SK-N-SH (cell line): ENCODE measurements at regions not wholly inside any gene's neighbourhood (a gene's known extent, or its start where the extent isn't known, plus 50 kb on each side); places are given as distances from the start of the nearest gene placed in this dataset.

Source experiments
- CTCF ChIA-PET: fragments of 300-600, 350-600 bp; formaldehyde crosslinking; extraction: SDS; loops from one replicate; lab custom pipeline; 2021; lab: Yijun Ruan, JAX
- POLR2A ChIA-PET: fragments of 350-600 bp; sonication (Branson Sonifier 250); formaldehyde crosslinking; extraction: SDS; loops from one replicate; lab custom pipeline; 2020; ENCODE audit warnings: antibody characterized with exemption, inconsistent platforms; lab: Yijun Ruan, JAX
- DNase-seq: peaks from one replicate; pipeline ENCODE4 v3.0.0; 2012
- H2AFZ ChIP-seq: fragments of 200-600 bp; sonication (generic); 2 replicates; pipeline ENCODE4 v1.8.1; 2016; ENCODE audit warnings: antibody characterized with exemption, mild to moderate bottlenecking, low read depth
- H3F3A ChIP-seq: fragments of 200-600 bp; sonication (generic); replicated peaks from 2 replicates; pipeline ENCODE3; 2016; ENCODE audit warnings: antibody characterized with exemption, mild to moderate bottlenecking; ENCODE audit not compliant: insufficient read depth
- H3K27ac ChIP-seq, 2 experiments: fragments of 200-500 bp in 1 of 2; fragments of 200-600 bp in 1 of 2; sonication (Bioruptor generic) in 1 of 2; sonication (generic), shearing (Covaris generic) in 1 of 2; 2 replicates each; pipeline versions ENCODE4 v1.5.1 to v1.6.1; 2014 to 2016; ENCODE audit warnings: low read depth in 2 of 2, inconsistent platforms in 1 of 2, low read length in 1 of 2, mild to moderate bottlenecking in 1 of 2, mixed read lengths in 1 of 2
- H3K27me3 ChIP-seq: fragments of 200-600 bp; sonication (generic), shearing (Covaris generic); 2 replicates; pipeline ENCODE4 v1.6.1; 2016; ENCODE audit warnings: mixed run types; ENCODE audit not compliant: insufficient read depth
- H3K36me3 ChIP-seq, 2 experiments: fragments of 200-500 bp in 1 of 2; fragments of 200-600 bp in 1 of 2; sonication (Bioruptor generic) in 1 of 2; sonication (generic) in 1 of 2; replicated peaks in 1 of 2; 2 replicates each; pipeline versions ENCODE3 to v1.5.1; 2014 to 2016; ENCODE audit warnings: low read length in 1 of 2, mild to moderate bottlenecking in 1 of 2; ENCODE audit not compliant: insufficient read depth in 2 of 2, control insufficient read depth in 1 of 2
- H3K4me1 ChIP-seq, 2 experiments: fragments of 200-500 bp in 1 of 2; fragments of 200-600 bp in 1 of 2; sonication (Bioruptor generic) in 1 of 2; sonication (generic), shearing (Covaris generic) in 1 of 2; 2 replicates each; pipeline versions ENCODE4 v1.5.1 to v1.6.1; 2014 to 2016; ENCODE audit warnings: low read depth in 1 of 2, low read length in 1 of 2, mixed run types in 1 of 2; ENCODE audit not compliant: insufficient read depth in 2 of 2, control insufficient read depth in 1 of 2
- H3K4me2 ChIP-seq: fragments of 200-600 bp; sonication (generic), shearing (Covaris generic); 2 replicates; pipeline ENCODE4 v1.6.1; 2017; ENCODE audit warnings: mixed run types
- H3K4me3 ChIP-seq, 2 experiments: fragments of 200-500 bp in 1 of 2; fragments of 200-600 bp in 1 of 2; sonication (Bioruptor generic) in 1 of 2; sonication (generic), shearing (Covaris generic) in 1 of 2; 2 replicates each; pipeline versions ENCODE4 v1.5.1 to v1.8.1; 2014 to 2016; ENCODE audit warnings: low read depth in 2 of 2, inconsistent platforms in 1 of 2, low read length in 1 of 2, mild to moderate bottlenecking in 1 of 2, mixed read lengths in 1 of 2, moderate library complexity in 1 of 2
- H3K79me2 ChIP-seq: fragments of 200-600 bp; sonication (generic); 2 replicates; pipeline ENCODE4 v1.8.1; 2017; ENCODE audit warnings: mild to moderate bottlenecking; ENCODE audit not compliant: insufficient read depth
- H3K9ac ChIP-seq: fragments of 200-600 bp; sonication (generic); 2 replicates; pipeline ENCODE4 v1.6.1; 2017; ENCODE audit warnings: mixed run types
- H3K9me2 ChIP-seq: fragments of 200-600 bp; sonication (generic); 2 replicates; pipeline ENCODE4 v1.6.1; 2017; ENCODE audit warnings: mixed run types
- H3K9me3 ChIP-seq: fragments of 200-600 bp; sonication (generic); 2 replicates; pipeline ENCODE4 v1.6.1; 2017; ENCODE audit warnings: mixed run types, mild to moderate bottlenecking, moderate library complexity
- H4K20me1 ChIP-seq: fragments of 200-600 bp; sonication (generic); 2 replicates; pipeline ENCODE4 v1.6.1; 2017; ENCODE audit warnings: mild to moderate bottlenecking, mixed run types; ENCODE audit not compliant: insufficient read depth
- CHD2 ChIP-seq: fragments of 150-350 bp; IDR thresholded peaks from 2 replicates; pipeline ENCODE4 v1.6.1; 2018; ENCODE audit warnings: low read length; ENCODE audit not compliant: partially characterized antibody
- EZH2phosphoT487 ChIP-seq: fragments of 200-600 bp; sonication (generic); IDR thresholded peaks from 2 replicates; pipeline ENCODE4 v1.6.1; 2017; ENCODE audit warnings: low read depth, mixed run types, mild to moderate bottlenecking, antibody characterized with exemption, moderate library complexity, borderline replicate concordance
- FOSL2 ChIP-seq: IDR thresholded peaks from 2 replicates; pipeline ENCODE4 v1.4.0; 2012; ENCODE audit warnings: low read depth, mild to moderate bottlenecking, moderate library complexity, borderline replicate concordance
- FOXM1 ChIP-seq: IDR thresholded peaks from 2 replicates; pipeline ENCODE4 v1.4.0; 2012; ENCODE audit warnings: low read depth, mild to moderate bottlenecking
- MXI1 ChIP-seq: IDR thresholded peaks from 2 replicates; pipeline ENCODE4 v1.6.1; 2012; ENCODE audit warnings: mild to moderate bottlenecking, low read depth, low read length, improper control_type of control experiment
- POLR2AphosphoS5 ChIP-seq: IDR thresholded peaks from 2 replicates; pipeline ENCODE4 v1.6.1; 2012; ENCODE audit warnings: low read depth, low read length
- RAD21 ChIP-seq: IDR thresholded peaks from 2 replicates; pipeline ENCODE4 v1.6.1; 2012; ENCODE audit warnings: mild to moderate bottlenecking, low read length
- RXRA ChIP-seq: IDR thresholded peaks from 2 replicates; pipeline ENCODE4 v1.4.0; 2012; ENCODE audit warnings: low read depth, mild to moderate bottlenecking, borderline replicate concordance
- SIN3A ChIP-seq: IDR thresholded peaks from 2 replicates; pipeline ENCODE4 v1.6.1; 2012; ENCODE audit warnings: low read depth, mild to moderate bottlenecking, low read length, moderate library complexity, borderline replicate concordance
- SMC3 ChIP-seq: IDR thresholded peaks from 2 replicates; pipeline ENCODE4 v1.6.1; 2012; ENCODE audit warnings: low read depth, low read length, improper control_type of control experiment
- TAF1 ChIP-seq: IDR thresholded peaks from 2 replicates; pipeline ENCODE4 v1.6.1; 2012; ENCODE audit warnings: low read depth, mild to moderate bottlenecking, low read length, moderate library complexity, borderline replicate concordance
- TCF12 ChIP-seq: IDR thresholded peaks from 2 replicates; pipeline ENCODE4 v1.4.0; 2012
- WGBS: methylation state at CpG from one replicate; pipeline ENCODE4 v1.1.6; 2017; ENCODE audit warnings: low lambda C conversion rate; 5-methylcytosine and 5-hydroxymethylcytosine counted together
- TF ChIP-seq, protein P1 (sequence below): fragments of 200-600 bp; sonication (generic); IDR thresholded peaks from 2 replicates; pipeline ENCODE4 v1.6.1; 2017; ENCODE audit warnings: antibody characterized with exemption, mild to moderate bottlenecking, moderate library complexity
- TF ChIP-seq, protein P2 (sequence below): fragments of 150-350 bp; IDR thresholded peaks from 2 replicates; pipeline ENCODE4 v1.6.1; 2017; ENCODE audit warnings: antibody characterized with exemption, low read length, low read depth, borderline replicate concordance
- TF ChIP-seq, protein P3 (sequence below): IDR thresholded peaks from 2 replicates; pipeline ENCODE4; 2012
- TF ChIP-seq, protein P4 (sequence below): IDR thresholded peaks from 2 replicates; pipeline ENCODE4 v1.6.1; 2012; ENCODE audit warnings: mild to moderate bottlenecking, low read depth, low read length, moderate library complexity
- TF ChIP-seq, protein P5 (sequence below): IDR thresholded peaks from 2 replicates; pipeline ENCODE4 v1.4.0; 2012; ENCODE audit warnings: low read depth, borderline replicate concordance

DNA sequence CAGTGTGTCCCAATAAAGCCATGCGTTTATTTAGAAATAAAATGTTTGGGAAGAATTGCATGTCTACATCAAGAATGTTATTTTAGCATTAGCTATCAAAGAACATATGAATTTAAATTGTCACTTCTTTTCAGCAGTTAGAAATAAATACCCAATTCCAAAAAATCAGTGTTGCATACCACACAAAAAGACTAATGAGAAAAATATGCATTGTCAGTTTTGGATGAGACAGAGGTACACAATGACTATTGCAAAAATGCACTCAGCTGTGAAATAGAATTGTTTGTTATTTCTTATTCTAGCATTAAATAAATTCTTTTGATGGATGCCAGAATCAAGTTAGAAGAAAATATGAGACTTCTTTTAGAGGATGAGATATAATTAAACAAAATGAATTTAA is 833.9 kb downstream of the SLITRK1 start (continued):
- TF ChIP-seq, protein P1, sequence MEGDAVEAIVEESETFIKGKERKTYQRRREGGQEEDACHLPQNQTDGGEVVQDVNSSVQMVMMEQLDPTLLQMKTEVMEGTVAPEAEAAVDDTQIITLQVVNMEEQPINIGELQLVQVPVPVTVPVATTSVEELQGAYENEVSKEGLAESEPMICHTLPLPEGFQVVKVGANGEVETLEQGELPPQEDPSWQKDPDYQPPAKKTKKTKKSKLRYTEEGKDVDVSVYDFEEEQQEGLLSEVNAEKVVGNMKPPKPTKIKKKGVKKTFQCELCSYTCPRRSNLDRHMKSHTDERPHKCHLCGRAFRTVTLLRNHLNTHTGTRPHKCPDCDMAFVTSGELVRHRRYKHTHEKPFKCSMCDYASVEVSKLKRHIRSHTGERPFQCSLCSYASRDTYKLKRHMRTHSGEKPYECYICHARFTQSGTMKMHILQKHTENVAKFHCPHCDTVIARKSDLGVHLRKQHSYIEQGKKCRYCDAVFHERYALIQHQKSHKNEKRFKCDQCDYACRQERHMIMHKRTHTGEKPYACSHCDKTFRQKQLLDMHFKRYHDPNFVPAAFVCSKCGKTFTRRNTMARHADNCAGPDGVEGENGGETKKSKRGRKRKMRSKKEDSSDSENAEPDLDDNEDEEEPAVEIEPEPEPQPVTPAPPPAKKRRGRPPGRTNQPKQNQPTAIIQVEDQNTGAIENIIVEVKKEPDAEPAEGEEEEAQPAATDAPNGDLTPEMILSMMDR: no peak
- TF ChIP-seq SIN3A (no peak), TCF12 (no peak), CHD2 (no peak), POLR2AphosphoS5 (no peak), FOXM1 (no peak)
- TF ChIP-seq, all 33 proteins: peak for 0

DNA sequence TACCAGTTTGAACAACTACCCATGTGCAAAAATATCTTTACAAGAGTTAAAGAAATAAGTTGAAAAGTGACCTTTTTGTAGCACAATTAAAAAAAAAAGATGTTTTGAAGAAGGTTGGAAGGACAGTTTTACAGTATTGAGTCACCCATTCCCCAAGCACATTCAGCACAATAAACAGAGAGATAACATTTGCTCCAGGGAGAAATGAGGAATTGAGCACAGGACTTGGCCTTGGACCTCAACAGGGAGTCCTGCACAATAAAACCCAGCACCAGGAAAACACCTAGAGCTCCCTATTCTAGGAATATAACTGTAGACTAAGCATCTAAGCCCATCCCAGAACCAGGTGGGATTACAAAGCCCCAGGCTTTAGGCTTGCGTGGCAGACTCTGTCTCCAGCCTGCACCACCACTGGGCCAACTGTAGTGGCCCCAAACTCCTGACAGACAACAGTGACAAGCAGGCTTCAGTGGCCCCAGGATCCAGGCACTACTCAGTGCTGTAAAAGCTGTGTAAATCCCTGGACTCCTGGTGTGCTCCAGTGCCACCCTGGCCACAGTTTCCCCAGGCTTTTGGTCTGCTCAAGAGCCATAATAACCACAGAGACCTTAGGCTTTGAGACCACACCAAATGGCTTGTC is 857.2 kb downstream of the SLITRK1 start:
- no peak for DNase-seq
- Histone ChIP-seq H3K4me2 (no peak overlapping the region), H3K4me3 (no peak overlapping the region), H3K27ac (no peak overlapping the region), H3K27me3 (no peaks in the 10 kb centered on the region), H3K9me3 (no peaks in the 10 kb centered on the region), H3K4me1 (no peaks in the 10 kb centered on the region; a peak in 1 of 4 replicates), H3F3A (no peaks in the 10 kb centered on the region), H4K20me1 (no peaks in the 10 kb centered on the region), H3K9me2 (no peaks in the 10 kb centered on the region), H3K79me2 (no peaks in the 10 kb centered on the region), H3K36me3 (no peaks in the 10 kb centered on the region), H3K9ac (no peak overlapping the region), H2AFZ (no peak overlapping the region)
- no CpG with 5 or more reads among the region's 1 CpG for WGBS
- TF ChIP-seq RXRA (no peak), POLR2AphosphoS5 (no peak), EZH2phosphoT487 (no peak), TAF1 (no peak), SMC3 (no peak), MXI1 (no peak), FOXM1 (no peak), RAD21 (no peak), FOSL2 (no peak)
- TF ChIP-seq, protein P2, sequence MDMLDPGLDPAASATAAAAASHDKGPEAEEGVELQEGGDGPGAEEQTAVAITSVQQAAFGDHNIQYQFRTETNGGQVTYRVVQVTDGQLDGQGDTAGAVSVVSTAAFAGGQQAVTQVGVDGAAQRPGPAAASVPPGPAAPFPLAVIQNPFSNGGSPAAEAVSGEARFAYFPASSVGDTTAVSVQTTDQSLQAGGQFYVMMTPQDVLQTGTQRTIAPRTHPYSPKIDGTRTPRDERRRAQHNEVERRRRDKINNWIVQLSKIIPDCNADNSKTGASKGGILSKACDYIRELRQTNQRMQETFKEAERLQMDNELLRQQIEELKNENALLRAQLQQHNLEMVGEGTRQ: no peak
- TF ChIP-seq, protein P3, sequence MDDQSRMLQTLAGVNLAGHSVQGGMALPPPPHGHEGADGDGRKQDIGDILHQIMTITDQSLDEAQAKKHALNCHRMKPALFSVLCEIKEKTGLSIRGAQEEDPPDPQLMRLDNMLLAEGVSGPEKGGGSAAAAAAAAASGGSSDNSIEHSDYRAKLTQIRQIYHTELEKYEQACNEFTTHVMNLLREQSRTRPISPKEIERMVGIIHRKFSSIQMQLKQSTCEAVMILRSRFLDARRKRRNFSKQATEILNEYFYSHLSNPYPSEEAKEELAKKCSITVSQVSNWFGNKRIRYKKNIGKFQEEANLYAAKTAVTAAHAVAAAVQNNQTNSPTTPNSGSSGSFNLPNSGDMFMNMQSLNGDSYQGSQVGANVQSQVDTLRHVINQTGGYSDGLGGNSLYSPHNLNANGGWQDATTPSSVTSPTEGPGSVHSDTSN: no peak
- TF ChIP-seq, protein P1: no peak
- TF ChIP-seq, protein P4, sequence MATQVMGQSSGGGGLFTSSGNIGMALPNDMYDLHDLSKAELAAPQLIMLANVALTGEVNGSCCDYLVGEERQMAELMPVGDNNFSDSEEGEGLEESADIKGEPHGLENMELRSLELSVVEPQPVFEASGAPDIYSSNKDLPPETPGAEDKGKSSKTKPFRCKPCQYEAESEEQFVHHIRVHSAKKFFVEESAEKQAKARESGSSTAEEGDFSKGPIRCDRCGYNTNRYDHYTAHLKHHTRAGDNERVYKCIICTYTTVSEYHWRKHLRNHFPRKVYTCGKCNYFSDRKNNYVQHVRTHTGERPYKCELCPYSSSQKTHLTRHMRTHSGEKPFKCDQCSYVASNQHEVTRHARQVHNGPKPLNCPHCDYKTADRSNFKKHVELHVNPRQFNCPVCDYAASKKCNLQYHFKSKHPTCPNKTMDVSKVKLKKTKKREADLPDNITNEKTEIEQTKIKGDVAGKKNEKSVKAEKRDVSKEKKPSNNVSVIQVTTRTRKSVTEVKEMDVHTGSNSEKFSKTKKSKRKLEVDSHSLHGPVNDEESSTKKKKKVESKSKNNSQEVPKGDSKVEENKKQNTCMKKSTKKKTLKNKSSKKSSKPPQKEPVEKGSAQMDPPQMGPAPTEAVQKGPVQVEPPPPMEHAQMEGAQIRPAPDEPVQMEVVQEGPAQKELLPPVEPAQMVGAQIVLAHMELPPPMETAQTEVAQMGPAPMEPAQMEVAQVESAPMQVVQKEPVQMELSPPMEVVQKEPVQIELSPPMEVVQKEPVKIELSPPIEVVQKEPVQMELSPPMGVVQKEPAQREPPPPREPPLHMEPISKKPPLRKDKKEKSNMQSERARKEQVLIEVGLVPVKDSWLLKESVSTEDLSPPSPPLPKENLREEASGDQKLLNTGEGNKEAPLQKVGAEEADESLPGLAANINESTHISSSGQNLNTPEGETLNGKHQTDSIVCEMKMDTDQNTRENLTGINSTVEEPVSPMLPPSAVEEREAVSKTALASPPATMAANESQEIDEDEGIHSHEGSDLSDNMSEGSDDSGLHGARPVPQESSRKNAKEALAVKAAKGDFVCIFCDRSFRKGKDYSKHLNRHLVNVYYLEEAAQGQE: no peak
- TF ChIP-seq, protein P5, sequence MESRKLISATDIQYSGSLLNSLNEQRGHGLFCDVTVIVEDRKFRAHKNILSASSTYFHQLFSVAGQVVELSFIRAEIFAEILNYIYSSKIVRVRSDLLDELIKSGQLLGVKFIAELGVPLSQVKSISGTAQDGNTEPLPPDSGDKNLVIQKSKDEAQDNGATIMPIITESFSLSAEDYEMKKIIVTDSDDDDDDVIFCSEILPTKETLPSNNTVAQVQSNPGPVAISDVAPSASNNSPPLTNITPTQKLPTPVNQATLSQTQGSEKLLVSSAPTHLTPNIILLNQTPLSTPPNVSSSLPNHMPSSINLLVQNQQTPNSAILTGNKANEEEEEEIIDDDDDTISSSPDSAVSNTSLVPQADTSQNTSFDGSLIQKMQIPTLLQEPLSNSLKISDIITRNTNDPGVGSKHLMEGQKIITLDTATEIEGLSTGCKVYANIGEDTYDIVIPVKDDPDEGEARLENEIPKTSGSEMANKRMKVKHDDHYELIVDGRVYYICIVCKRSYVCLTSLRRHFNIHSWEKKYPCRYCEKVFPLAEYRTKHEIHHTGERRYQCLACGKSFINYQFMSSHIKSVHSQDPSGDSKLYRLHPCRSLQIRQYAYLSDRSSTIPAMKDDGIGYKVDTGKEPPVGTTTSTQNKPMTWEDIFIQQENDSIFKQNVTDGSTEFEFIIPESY: no peak
- ChIA-PET POLR2A (no interaction called here), CTCF (no interaction called here)
